ENCODE measurements at regions not wholly inside any gene's neighbourhood (a gene's known extent, or its start where the extent isn't known, plus 50 kb on each side); places are given as distances from the start of the nearest gene placed in this dataset.

GRCh38 chr20:6691516-6691915 is 76.0 kb upstream of the BMP2 start:
- TF ChIP-seq EZH2phosphoT487 (IDR thresholded peaks at IDR 0.05; ENCODE audit: borderline replicate concordance, low read length) (no peak), CTCF (IDR thresholded peaks at IDR 0.05; ENCODE audit: low read depth, low read length, poor library complexity, severe bottlenecking) (no peak)
